ENCODE measurements at regions not wholly inside any gene's neighbourhood (a gene's known extent, or its start where the extent isn't known, plus 50 kb on each side); places are given as distances from the start of the nearest gene placed in this dataset.

GRCh38 chr3:28087591-28087990 is 153.8 kb upstream of the CMC1 start:
- TF ChIP-seq CTCF (IDR thresholded peaks at IDR 0.05) (no peak), POLR2A (IDR thresholded peaks at IDR 0.05) (no peak)

Measured in adrenal gland (tissue), 5 donors.